Panc1 (cell line): ENCODE measurements at regions not wholly inside any gene's neighbourhood (a gene's known extent, or its start where the extent isn't known, plus 50 kb on each side); places are given as distances from the start of the nearest gene placed in this dataset.

Experiments
- ATAC-seq: fragments of 200-7000 bp; cut with Tn5 transposase; 2 replicates; pipeline ENCODE4 v1.9.1; 2020; ENCODE audit warnings: mild to moderate bottlenecking, moderate library complexity
- BruUV-seq: library from RNA; stranded (reverse); fragments of 400-500 nt; replicated peaks from 2 replicates; lab custom pipeline; 2021; lab: Mats Ljungman, UMichigan
- CTCF ChIA-PET: fragments of 300-600 bp; sonication (Branson Sonifier 250); formaldehyde crosslinking; loops from one replicate; lab custom pipeline; 2022; ENCODE audit warnings: antibody characterized with exemption; lab: Charles Lee
- POLR2A ChIA-PET: fragments of 300-600 bp; sonication (Branson Sonifier 250); formaldehyde crosslinking; loops from one replicate; lab custom pipeline; 2022; ENCODE audit warnings: antibody characterized with exemption; lab: Charles Lee
- DNase-seq: peaks from one replicate; pipeline ENCODE4 v3.0.0-alpha.2; 2010; ENCODE audit warnings: low read depth, low spot score
- H3K27ac ChIP-seq: 2 replicates; pipeline ENCODE4 v1.5.1; 2011; ENCODE audit warnings: mild to moderate bottlenecking, low read length, inconsistent platforms
- H3K27me3 ChIP-seq: fragments of 200-500 bp; sonication (Bioruptor generic); 2 replicates; pipeline ENCODE4 v1.6.0; 2014; ENCODE audit warnings: low read length, inconsistent platforms; ENCODE audit not compliant: control insufficient read depth, insufficient read depth
- H3K36me3 ChIP-seq: fragments of 200-500 bp; sonication (Bioruptor generic); 2 replicates; pipeline ENCODE4 v1.5.1; 2014; ENCODE audit warnings: inconsistent platforms, mild to moderate bottlenecking, low read length, moderate library complexity; ENCODE audit not compliant: control insufficient read depth, insufficient read depth
- H3K4me1 ChIP-seq: 2 replicates; pipeline ENCODE4 v1.5.1; 2011; ENCODE audit warnings: inconsistent platforms, mild to moderate bottlenecking, low read length, moderate library complexity; ENCODE audit not compliant: control insufficient read depth, insufficient read depth
- H3K4me3 ChIP-seq, 2 experiments: 2 replicates each; pipeline ENCODE4 v1.5.1; 2011 to 2012; ENCODE audit warnings: low read depth in 2 of 2, low read length in 2 of 2, mild to moderate bottlenecking in 2 of 2, inconsistent platforms in 1 of 2, moderate library complexity in 1 of 2
- H3K9me3 ChIP-seq: fragments of 200-500 bp; sonication (Bioruptor generic); 2 replicates; pipeline ENCODE4 v1.5.1; 2014; ENCODE audit warnings: low read depth, mild to moderate bottlenecking, inconsistent platforms, low read length, moderate library complexity; ENCODE audit not compliant: control insufficient read depth, insufficient read depth
- POLR2AphosphoS5 ChIP-seq: IDR thresholded peaks from 2 replicates; pipeline ENCODE4 v1.6.1; 2012; ENCODE audit warnings: mild to moderate bottlenecking, low read depth, low read length, moderate library complexity
- SIN3A ChIP-seq: IDR thresholded peaks from 2 replicates; pipeline ENCODE4 v1.6.1; 2012; ENCODE audit warnings: low read depth, mild to moderate bottlenecking, low read length, moderate library complexity, borderline replicate concordance; ENCODE audit not compliant: insufficient read depth
- TCF7L2 ChIP-seq: IDR thresholded peaks from 2 replicates; pipeline ENCODE4 v1.6.1; 2011; ENCODE audit warnings: mild to moderate bottlenecking, low read depth, low read length, inconsistent platforms
- in situ Hi-C: cut with HindIII; loops from 2 replicates; pipeline ENCODE4 v1.10.0; 2016; ENCODE audit warnings: low sequenced_read_pairs, low pct_unique_long_range_greater_than_20kb
- intact Hi-C: fragments of 100-400 bp; cut with micrococcal nuclease; formaldehyde crosslinking; loops from one replicate; pipeline ENCODE4 v1.10.0; 2022; ENCODE audit not compliant: unreplicated experiment
- TF ChIP-seq, protein P1 (sequence below): fragments of 450-650 bp; IDR thresholded peaks from 2 replicates; pipeline ENCODE4 v1.5.1; 2017; ENCODE audit warnings: mild to moderate bottlenecking
- TF ChIP-seq, protein P2 (sequence below), 2 experiments: IDR thresholded peaks; 2 replicates each; pipeline ENCODE4 v1.6.1; 2011 to 2012; ENCODE audit warnings: low read depth in 2 of 2, control low read depth in 1 of 2, low read length in 1 of 2, mild to moderate bottlenecking in 1 of 2, moderate library complexity in 1 of 2; ENCODE audit not compliant: insufficient read depth in 1 of 2

DNA sequence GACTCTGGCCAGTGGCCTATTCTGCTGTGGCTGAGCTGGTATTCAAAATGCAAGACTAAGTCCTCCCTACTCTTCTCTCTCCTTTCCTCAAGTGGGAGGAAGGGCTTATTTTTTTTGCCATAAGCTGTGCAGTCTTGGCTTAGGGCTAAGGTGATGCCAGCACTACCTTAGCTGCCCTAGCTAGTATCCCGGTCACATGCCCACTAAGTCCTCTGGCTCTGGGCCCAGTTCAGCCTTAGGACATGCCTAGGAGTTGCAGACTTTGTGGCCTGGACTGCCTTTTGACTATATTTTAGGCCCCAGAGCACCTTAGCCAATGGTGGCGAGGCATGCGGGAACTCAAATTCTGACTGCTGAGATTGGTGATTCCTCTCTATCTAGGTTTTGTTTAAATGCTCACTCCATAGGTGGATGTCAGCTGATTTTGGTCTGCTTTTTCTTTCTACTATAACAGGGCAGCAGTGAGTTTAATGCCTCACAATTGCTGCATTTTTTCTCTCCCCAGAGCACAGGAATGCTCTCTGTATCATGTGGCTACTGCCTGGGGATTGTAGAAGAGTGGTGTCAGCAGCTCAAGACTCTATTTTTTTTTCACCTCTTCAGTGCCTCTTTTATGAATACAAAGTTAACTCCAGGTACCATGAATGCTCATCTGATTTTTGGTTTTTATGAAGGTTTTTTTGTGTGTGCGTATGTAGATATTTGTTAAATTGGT, 472.9 kb upstream of the GRID2 start:
- H3K4me3 ChIP-seq: no peak overlapping the region
- DNase-seq (no peak), ATAC-seq (no peak)
- H3K4me1 ChIP-seq: no peaks in the 10 kb centered on the region
- no peak for TF ChIP-seq SIN3A
- TF ChIP-seq, protein P1, sequence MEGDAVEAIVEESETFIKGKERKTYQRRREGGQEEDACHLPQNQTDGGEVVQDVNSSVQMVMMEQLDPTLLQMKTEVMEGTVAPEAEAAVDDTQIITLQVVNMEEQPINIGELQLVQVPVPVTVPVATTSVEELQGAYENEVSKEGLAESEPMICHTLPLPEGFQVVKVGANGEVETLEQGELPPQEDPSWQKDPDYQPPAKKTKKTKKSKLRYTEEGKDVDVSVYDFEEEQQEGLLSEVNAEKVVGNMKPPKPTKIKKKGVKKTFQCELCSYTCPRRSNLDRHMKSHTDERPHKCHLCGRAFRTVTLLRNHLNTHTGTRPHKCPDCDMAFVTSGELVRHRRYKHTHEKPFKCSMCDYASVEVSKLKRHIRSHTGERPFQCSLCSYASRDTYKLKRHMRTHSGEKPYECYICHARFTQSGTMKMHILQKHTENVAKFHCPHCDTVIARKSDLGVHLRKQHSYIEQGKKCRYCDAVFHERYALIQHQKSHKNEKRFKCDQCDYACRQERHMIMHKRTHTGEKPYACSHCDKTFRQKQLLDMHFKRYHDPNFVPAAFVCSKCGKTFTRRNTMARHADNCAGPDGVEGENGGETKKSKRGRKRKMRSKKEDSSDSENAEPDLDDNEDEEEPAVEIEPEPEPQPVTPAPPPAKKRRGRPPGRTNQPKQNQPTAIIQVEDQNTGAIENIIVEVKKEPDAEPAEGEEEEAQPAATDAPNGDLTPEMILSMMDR: no peak
- TF ChIP-seq, protein P2, sequence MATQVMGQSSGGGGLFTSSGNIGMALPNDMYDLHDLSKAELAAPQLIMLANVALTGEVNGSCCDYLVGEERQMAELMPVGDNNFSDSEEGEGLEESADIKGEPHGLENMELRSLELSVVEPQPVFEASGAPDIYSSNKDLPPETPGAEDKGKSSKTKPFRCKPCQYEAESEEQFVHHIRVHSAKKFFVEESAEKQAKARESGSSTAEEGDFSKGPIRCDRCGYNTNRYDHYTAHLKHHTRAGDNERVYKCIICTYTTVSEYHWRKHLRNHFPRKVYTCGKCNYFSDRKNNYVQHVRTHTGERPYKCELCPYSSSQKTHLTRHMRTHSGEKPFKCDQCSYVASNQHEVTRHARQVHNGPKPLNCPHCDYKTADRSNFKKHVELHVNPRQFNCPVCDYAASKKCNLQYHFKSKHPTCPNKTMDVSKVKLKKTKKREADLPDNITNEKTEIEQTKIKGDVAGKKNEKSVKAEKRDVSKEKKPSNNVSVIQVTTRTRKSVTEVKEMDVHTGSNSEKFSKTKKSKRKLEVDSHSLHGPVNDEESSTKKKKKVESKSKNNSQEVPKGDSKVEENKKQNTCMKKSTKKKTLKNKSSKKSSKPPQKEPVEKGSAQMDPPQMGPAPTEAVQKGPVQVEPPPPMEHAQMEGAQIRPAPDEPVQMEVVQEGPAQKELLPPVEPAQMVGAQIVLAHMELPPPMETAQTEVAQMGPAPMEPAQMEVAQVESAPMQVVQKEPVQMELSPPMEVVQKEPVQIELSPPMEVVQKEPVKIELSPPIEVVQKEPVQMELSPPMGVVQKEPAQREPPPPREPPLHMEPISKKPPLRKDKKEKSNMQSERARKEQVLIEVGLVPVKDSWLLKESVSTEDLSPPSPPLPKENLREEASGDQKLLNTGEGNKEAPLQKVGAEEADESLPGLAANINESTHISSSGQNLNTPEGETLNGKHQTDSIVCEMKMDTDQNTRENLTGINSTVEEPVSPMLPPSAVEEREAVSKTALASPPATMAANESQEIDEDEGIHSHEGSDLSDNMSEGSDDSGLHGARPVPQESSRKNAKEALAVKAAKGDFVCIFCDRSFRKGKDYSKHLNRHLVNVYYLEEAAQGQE (IDR thresholded peaks at IDR 0.05; ENCODE audit: insufficient read depth in 1 of 2, low read depth in 2 of 2, low read length in 1 of 2): no peak
- TF ChIP-seq POLR2AphosphoS5: no peak
- TF ChIP-seq TCF7L2: no peak
- POLR2A ChIA-PET: no interaction called here
- in situ Hi-C loops (no loop called here), intact Hi-C loops (no loop called here)
- no peaks in the 10 kb centered on the region for H3K27me3 ChIP-seq
- no TSS peak for BruUV-seq
- CTCF ChIA-PET: no interaction called here
- H3K36me3 ChIP-seq: no peaks in the 10 kb centered on the region
- H3K9me3 ChIP-seq: no peaks in the 10 kb centered on the region
- H3K27ac ChIP-seq: no peak overlapping the region

DNA sequence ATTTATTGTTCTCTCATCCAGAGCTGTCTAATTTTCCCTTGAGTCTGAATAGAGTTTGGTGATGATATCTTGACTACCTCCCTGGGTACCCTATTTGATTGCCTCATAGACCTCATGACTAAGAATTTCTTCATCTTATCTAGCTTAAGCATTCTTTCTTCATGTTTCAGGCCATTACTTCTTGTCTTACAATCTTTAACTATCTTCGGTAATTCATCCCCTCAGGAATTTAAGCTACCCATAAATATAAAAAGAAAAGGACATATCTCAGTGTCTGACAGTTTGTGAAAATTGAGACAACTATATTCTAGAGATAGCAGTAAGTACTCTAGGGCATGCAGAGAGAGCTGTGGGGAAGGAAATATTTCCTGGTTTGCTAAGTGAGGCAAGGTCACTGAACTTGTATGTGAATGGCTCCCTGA, 466.1 kb upstream of the GRID2 start:
- Histone ChIP-seq H3K4me3 (no peak overlapping the region), H3K27me3 (no peaks in the 10 kb centered on the region), H3K4me1 (no peaks in the 10 kb centered on the region), H3K36me3 (no peaks in the 10 kb centered on the region), H3K27ac (no peak overlapping the region), H3K9me3 (no peaks in the 10 kb centered on the region)
- in situ Hi-C loops (no loop called here), intact Hi-C loops (no loop called here)
- no peak for DNase-seq
- TF ChIP-seq, protein P2 (IDR thresholded peaks at IDR 0.05; ENCODE audit: insufficient read depth in 1 of 2, low read depth in 2 of 2, low read length in 1 of 2): no peak
- TF ChIP-seq, protein P1: no peak
- TF ChIP-seq TCF7L2 (no peak), SIN3A (no peak), POLR2AphosphoS5 (no peak)
- POLR2A ChIA-PET: no interaction called here
- CTCF ChIA-PET: no interaction called here
- ATAC-seq: no peak
- BruUV-seq: no TSS peak
